Neuronal stem cell (in vitro differentiated cells): ENCODE measurements at regions not wholly inside any gene's neighbourhood (a gene's known extent, or its start where the extent isn't known, plus 50 kb on each side); places are given as distances from the start of the nearest gene placed in this dataset.

Experiments
- DNase-seq: peaks from one replicate; pipeline ENCODE4 v3.0.0-alpha.2; 2013; ENCODE audit warnings: low spot score
- H2AFZ ChIP-seq: one replicate; pipeline ENCODE4 v1.6.1; 2013; ENCODE audit warnings: mild to moderate bottlenecking, low read length, inconsistent platforms
- H2AK5ac ChIP-seq: 2 replicates; pipeline ENCODE4 v1.6.1; 2013; ENCODE audit warnings: low read depth, mild to moderate bottlenecking, inconsistent platforms, low read length, moderate library complexity, mixed read lengths
- H2BK120ac ChIP-seq: 2 replicates; pipeline ENCODE4 v1.6.1; 2013; ENCODE audit warnings: low read depth, mild to moderate bottlenecking, inconsistent platforms, low read length, moderate library complexity, mixed read lengths
- H2BK12ac ChIP-seq: one replicate; pipeline ENCODE4 v1.6.1; 2013; ENCODE audit warnings: low read length, inconsistent platforms
- H2BK15ac ChIP-seq: 2 replicates; pipeline ENCODE4 v1.6.1; 2013; ENCODE audit warnings: mild to moderate bottlenecking, low read length, inconsistent platforms, mixed read lengths
- H2BK5ac ChIP-seq: one replicate; pipeline ENCODE4 v1.6.1; 2013; ENCODE audit warnings: inconsistent platforms, mild to moderate bottlenecking, low read length, moderate library complexity
- H3K14ac ChIP-seq: one replicate; pipeline ENCODE4 v1.6.1; 2013; ENCODE audit warnings: low read length, inconsistent platforms
- H3K18ac ChIP-seq: 2 replicates; pipeline ENCODE4 v1.6.1; 2013; ENCODE audit warnings: low read length, inconsistent platforms
- H3K23ac ChIP-seq: 2 replicates; pipeline ENCODE4 v1.6.1; 2013; ENCODE audit warnings: low read depth, mild to moderate bottlenecking, mixed read lengths, low read length, inconsistent platforms; ENCODE audit not compliant: poor library complexity
- H3K27ac ChIP-seq: replicated peaks from 3 replicates; pipeline ENCODE4 v1.5.1; 2013; ENCODE audit warnings: low read length, inconsistent platforms
- H3K27me3 ChIP-seq, 3 experiments: 2 replicates each; pipeline ENCODE4 v1.6.1; 2013; ENCODE audit warnings: low read length in 3 of 3, mild to moderate bottlenecking in 2 of 3, inconsistent platforms in 1 of 3, low read depth in 1 of 3, mixed read lengths in 1 of 3, moderate library complexity in 1 of 3; ENCODE audit not compliant: control insufficient read depth in 3 of 3, insufficient read depth in 3 of 3
- H3K36me3 ChIP-seq, 2 donors: replicated peaks in 1 of 2; 2 replicates each; pipeline ENCODE4 v1.6.1; 2013; ENCODE audit warnings: low read length in 2 of 2; ENCODE audit not compliant: control insufficient read depth in 2 of 2, insufficient read depth in 2 of 2
- H3K4ac ChIP-seq: 2 replicates; pipeline ENCODE4 v1.6.1; 2013; ENCODE audit warnings: inconsistent platforms, mild to moderate bottlenecking, low read length, moderate library complexity
- H3K4me1 ChIP-seq, 2 donors: 1 replicate in 1 of 2; 2 replicates in 1 of 2; pipeline ENCODE4 v1.6.1; 2013; ENCODE audit warnings: low read length in 2 of 2, low read depth in 1 of 2; ENCODE audit not compliant: control insufficient read depth in 2 of 2, insufficient read depth in 1 of 2
- H3K4me2 ChIP-seq: one replicate; pipeline ENCODE4 v1.6.1; 2013; ENCODE audit warnings: mild to moderate bottlenecking, low read length, inconsistent platforms; ENCODE audit not compliant: insufficient read depth, poor library complexity, severe bottlenecking
- H3K4me3 ChIP-seq, 2 donors: 2 replicates each; pipeline ENCODE4 v1.5.1; 2013; ENCODE audit warnings: low read length in 2 of 2, mild to moderate bottlenecking in 2 of 2, inconsistent platforms in 1 of 2, moderate library complexity in 1 of 2
- H3K79me1 ChIP-seq: one replicate; pipeline ENCODE4 v1.6.1; 2013; ENCODE audit warnings: low read depth, mild to moderate bottlenecking, inconsistent platforms, low read length, moderate library complexity
- H3K9ac ChIP-seq: one replicate; pipeline ENCODE4 v1.6.1; 2013; ENCODE audit warnings: mild to moderate bottlenecking, low read depth, low read length, inconsistent platforms; ENCODE audit not compliant: poor library complexity
- H3K9me3 ChIP-seq, 2 donors: replicated peaks in 1 of 2; 2 replicates each; pipeline versions ENCODE3 to v1.6.1; 2013; ENCODE audit warnings: low read length in 2 of 2, mild to moderate bottlenecking in 2 of 2, inconsistent platforms in 1 of 2, low read depth in 1 of 2, mixed read lengths in 1 of 2, moderate library complexity in 1 of 2; ENCODE audit not compliant: control insufficient read depth in 2 of 2, insufficient read depth in 1 of 2
- H4K8ac ChIP-seq: one replicate; pipeline ENCODE4 v1.6.1; 2013; ENCODE audit warnings: low read depth, mild to moderate bottlenecking, inconsistent platforms, low read length, moderate library complexity
- H4K91ac ChIP-seq: one replicate; pipeline ENCODE4 v1.6.1; 2013; ENCODE audit warnings: low read length, low read depth, mild to moderate bottlenecking, inconsistent platforms; ENCODE audit not compliant: poor library complexity
- WGBS, 2 donors: extraction: QIAGEN DNeasy Blood & Tissue Kit; methylation state at CpG; one replicate each; pipeline ENCODE4 v1.1.7; 2013; ENCODE audit warnings: missing lambda C conversion rate in 2 of 2, mixed read lengths in 1 of 2; ENCODE audit not compliant: insufficient read length in 2 of 2, insufficient replicate concordance in 1 of 2; ENCODE audit errors: extremely low coverage in 2 of 2; 5-methylcytosine and 5-hydroxymethylcytosine counted together

DNA sequence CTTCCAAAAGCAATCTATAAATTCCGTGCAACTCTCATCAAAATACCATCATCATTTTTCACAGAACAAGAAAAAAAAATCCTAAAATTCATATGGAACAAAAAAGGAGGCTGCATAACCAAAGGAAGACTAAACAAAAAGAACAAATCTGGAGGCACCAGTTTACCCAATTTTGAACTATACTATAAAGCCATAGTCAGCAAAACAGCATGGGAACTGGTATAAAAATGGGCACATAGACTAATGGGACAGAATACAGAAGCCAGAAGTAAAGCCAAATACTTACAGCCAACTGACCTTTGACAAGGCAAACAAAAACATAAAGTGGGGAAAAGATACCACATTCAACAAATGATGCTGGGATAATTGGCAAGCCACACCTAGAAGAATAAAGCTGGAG is 753.5 kb upstream of the PABPC4L start:
- Histone ChIP-seq H3K18ac (no peak overlapping the region), H3K9me3 (no peaks in the 10 kb centered on the region), H3K27ac (no peak overlapping the region), H2AFZ (no peak overlapping the region), H3K36me3 (no peaks in the 10 kb centered on the region), H3K4me2 (no peak overlapping the region), H2BK15ac (no peak overlapping the region), H2BK5ac (no peak overlapping the region), H2AK5ac (no peak overlapping the region), H3K4me1 (no peaks in the 10 kb centered on the region), H3K23ac (no peak overlapping the region), H4K8ac (no peak overlapping the region), H4K91ac (no peak overlapping the region), H3K4ac (no peak overlapping the region), H3K79me1 (no peaks in the 10 kb centered on the region), H2BK12ac (no peak overlapping the region), H3K14ac (no peak overlapping the region), H2BK120ac (no peak overlapping the region), H3K9ac (no peak overlapping the region), H3K27me3 (no peaks in the 10 kb centered on the region), H3K4me3 (no peak overlapping the region)
- no peak for DNase-seq
- WGBS, 2 donors, result no CpG with 5 or more reads among the region's 1 CpG

DNA sequence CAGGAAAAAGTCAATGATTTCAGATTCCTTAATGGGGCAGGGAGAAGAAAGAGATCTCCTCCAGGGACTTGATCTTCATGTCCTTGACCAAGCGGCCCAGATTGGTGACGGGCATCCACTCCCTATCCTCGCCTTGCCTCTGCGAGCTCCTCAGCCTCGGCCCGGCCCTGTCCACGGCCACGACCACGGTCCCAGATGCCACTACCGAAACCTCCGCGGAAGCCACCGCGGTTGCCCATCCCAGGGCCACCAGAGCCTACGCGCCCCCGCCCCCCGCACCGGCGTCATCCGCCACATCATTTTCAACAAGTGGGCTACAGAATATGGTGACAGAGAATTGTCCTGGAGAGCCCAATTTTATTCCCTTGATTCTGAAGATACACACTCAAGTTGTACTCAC is 751.2 kb upstream of the PABPC4L start:
- H3K9ac ChIP-seq, result no peak overlapping the region
- H3K23ac ChIP-seq, result peak overlapping the region; percentile 65
- no peak overlapping the region for H3K4me3 ChIP-seq
- no peak overlapping the region for H2BK15ac ChIP-seq
- H3K4ac ChIP-seq, result no peak overlapping the region
- no peak overlapping the region for H2BK5ac ChIP-seq
- H2AFZ ChIP-seq, result no peak overlapping the region
- no peak overlapping the region for H3K27ac ChIP-seq
- no peak overlapping the region for H2BK12ac ChIP-seq
- H4K8ac ChIP-seq, result no peak overlapping the region
- H3K79me1 ChIP-seq, result no peaks in the 10 kb centered on the region
- peak overlapping the region; percentile 17 for H3K18ac ChIP-seq
- peak overlapping the region; percentile 38 for H3K14ac ChIP-seq
- no peak for DNase-seq
- no peaks in the 10 kb centered on the region for H3K36me3 ChIP-seq
- H4K91ac ChIP-seq, result no peak overlapping the region
- H3K9me3 ChIP-seq, result no peaks in the 10 kb centered on the region
- no CpG with 5 or more reads among the region's 21 CpGs for WGBS, 2 donors
- no peak overlapping the region for H2BK120ac ChIP-seq
- no peak overlapping the region for H2AK5ac ChIP-seq
- H3K4me1 ChIP-seq, result no peaks in the 10 kb centered on the region
- H3K4me2 ChIP-seq, result no peak overlapping the region
- H3K27me3 ChIP-seq, result no peaks in the 10 kb centered on the region

DNA sequence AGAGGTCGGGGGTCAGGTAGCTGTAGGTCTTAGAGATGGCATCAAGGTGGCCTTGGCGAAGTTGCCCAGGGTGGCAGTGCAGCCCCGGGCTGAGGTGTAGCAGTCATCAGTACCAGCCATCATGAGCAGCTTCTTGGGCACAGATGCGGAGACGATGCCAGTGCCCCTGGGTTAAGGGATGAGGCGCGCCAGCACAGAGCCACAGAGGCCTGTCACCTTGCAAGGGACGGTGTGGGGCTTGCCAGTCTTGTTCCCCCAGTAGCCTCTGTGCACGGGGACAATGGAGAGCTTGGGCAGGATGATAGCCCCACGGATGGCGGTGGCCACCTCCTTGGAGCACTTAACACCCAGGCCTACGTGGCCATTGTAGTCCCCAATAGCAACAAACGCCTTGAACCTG is 750.7 kb upstream of the PABPC4L start:
- no peak overlapping the region for H3K9ac ChIP-seq
- no peak overlapping the region for H3K23ac ChIP-seq
- H2BK5ac ChIP-seq, result no peak overlapping the region
- H3K4ac ChIP-seq, result no peak overlapping the region
- no peak overlapping the region for H3K4me2 ChIP-seq
- WGBS, 2 donors, result no CpG with 5 or more reads among the region's 13 CpGs
- H3K9me3 ChIP-seq, result no peaks in the 10 kb centered on the region
- no peak overlapping the region for H3K27ac ChIP-seq
- no peak overlapping the region for H2AFZ ChIP-seq
- no peak overlapping the region for H4K91ac ChIP-seq
- H3K4me1 ChIP-seq, result no peaks in the 10 kb centered on the region
- no peak overlapping the region for H3K18ac ChIP-seq
- H4K8ac ChIP-seq, result no peak overlapping the region
- no peak overlapping the region for H2BK12ac ChIP-seq
- peak overlapping the region in 1 of 2 donors; percentile 50 for H3K4me3 ChIP-seq
- H3K79me1 ChIP-seq, result no peaks in the 10 kb centered on the region
- no peak overlapping the region for H3K14ac ChIP-seq
- no peaks in the 10 kb centered on the region for H3K27me3 ChIP-seq
- H2AK5ac ChIP-seq, result no peak overlapping the region
- no peaks in the 10 kb centered on the region for H3K36me3 ChIP-seq
- H2BK15ac ChIP-seq, result no peak overlapping the region
- DNase-seq, result no peak
- H2BK120ac ChIP-seq, result no peak overlapping the region

DNA sequence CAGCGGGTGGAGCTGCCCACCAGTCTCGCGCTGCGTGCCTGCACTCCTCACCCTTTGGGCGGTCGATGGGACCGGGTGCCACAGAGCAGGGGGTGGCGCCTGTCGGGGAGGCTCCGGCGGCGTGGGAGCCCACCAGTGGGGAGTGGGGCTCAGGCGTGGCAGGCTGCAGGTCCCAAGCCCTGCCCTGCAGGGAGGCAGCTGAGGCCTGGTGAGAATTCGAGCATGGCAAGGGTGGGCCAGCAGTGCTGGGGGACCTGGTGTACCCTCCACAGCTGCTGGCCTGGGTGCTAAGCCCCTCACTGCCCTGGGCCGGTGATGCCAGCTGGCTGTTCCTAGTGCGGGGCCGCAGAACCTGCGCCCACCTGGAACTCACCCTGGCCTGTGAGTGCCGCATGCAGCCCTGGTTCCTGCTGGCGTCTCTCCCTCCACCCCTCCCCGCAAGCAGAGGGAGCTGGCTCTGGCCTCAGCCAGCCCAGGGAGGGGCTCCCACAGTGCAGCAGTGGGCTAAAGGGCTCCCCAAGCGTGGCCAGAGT is 746.6 kb upstream of the PABPC4L start:
- Histone ChIP-seq H3K27ac (no peak overlapping the region), H2AK5ac (no peak overlapping the region), H2BK5ac (no peak overlapping the region), H3K79me1 (no peaks in the 10 kb centered on the region), H3K4ac (no peak overlapping the region), H2AFZ (no peak overlapping the region), H2BK15ac (no peak overlapping the region), H3K14ac (no peak overlapping the region), H3K4me3 (no peak overlapping the region), H2BK120ac (no peak overlapping the region), H3K27me3 (no peaks in the 10 kb centered on the region), H3K9ac (peak overlapping the region; percentile 21), H3K36me3 (peaks cover 0 to 2% of the 10 kb centered on the region in 2 donors), H4K91ac (no peak overlapping the region), H3K4me2 (no peak overlapping the region), H2BK12ac (no peak overlapping the region), H3K18ac (no peak overlapping the region), H3K9me3 (peaks cover 0 to 2% of the 10 kb centered on the region in 2 donors), H4K8ac (no peak overlapping the region), H3K4me1 (no peaks in the 10 kb centered on the region), H3K23ac (peak overlapping the region; percentile 31)
- no CpG with 5 or more reads among the region's 22 CpGs for WGBS, 2 donors
- no peak for DNase-seq
